ENCODE measurements at regions not wholly inside any gene's neighbourhood (a gene's known extent, or its start where the extent isn't known, plus 50 kb on each side); places are given as distances from the start of the nearest gene placed in this dataset.
A peak's percentile ranks its signal among the peaks of the same experiment; 100 is the strongest.

- no peak for DNase-seq
Observed at GRCh38 chr5:124644582-124644981, 101.9 kb downstream of the ZNF608 start.

- DNase-seq, result no peak
Observed at GRCh38 chr5:124644138-124644537, 102.3 kb downstream of the ZNF608 start.

GRCh38 chr5:124643336-124643735 is 103.1 kb downstream of the ZNF608 start:
- no peak for DNase-seq

- DNase-seq, result no peak
Observed at GRCh38 chr5:124642151-124642550, 104.3 kb downstream of the ZNF608 start.

- DNase-seq, result no peak
Observed at GRCh38 chr5:124641154-124641792, 105.2 kb downstream of the ZNF608 start.

GRCh38 chr5:124639095-124639665 is 107.3 kb downstream of the ZNF608 start:
- DNase-seq, result no peak

GRCh38 chr5:124637011-124637410 is 109.4 kb downstream of the ZNF608 start:
- DNase-seq, result no peak

GRCh38 chr5:124634741-124635323 is 111.6 kb downstream of the ZNF608 start:
- no peak for DNase-seq

- no peak for DNase-seq
Observed at GRCh38 chr5:124634228-124634739, 112.2 kb downstream of the ZNF608 start.

- no peak for DNase-seq
Observed at GRCh38 chr5:124633209-124633608, 113.2 kb downstream of the ZNF608 start.

GRCh38 chr5:124631874-124632550 is 114.4 kb downstream of the ZNF608 start:
- DNase-seq, result peak in 1 of 2 experiments; percentile 15

GRCh38 chr5:124630767-124631704 is 115.4 kb downstream of the ZNF608 start:
- DNase-seq, result no peak

GRCh38 chr5:124628721-124629596 is 117.5 kb downstream of the ZNF608 start:
- DNase-seq, result no peak

GRCh38 chr5:124627815-124628595 is 118.4 kb downstream of the ZNF608 start:
- DNase-seq, result no peak

- DNase-seq, result no peak
Observed at GRCh38 chr5:124626053-124626452, 120.4 kb downstream of the ZNF608 start.

- DNase-seq, result no peak
Observed at GRCh38 chr5:124623265-124623664, 123.2 kb downstream of the ZNF608 start.

- DNase-seq, result no peak
Observed at GRCh38 chr5:124622851-124623250, 123.6 kb downstream of the ZNF608 start.

GRCh38 chr5:124621279-124621678 is 125.2 kb downstream of the ZNF608 start:
- no peak for DNase-seq

GRCh38 chr5:124620743-124621142 is 125.7 kb downstream of the ZNF608 start:
- DNase-seq, result no peak

GRCh38 chr5:124619121-124619520 is 127.3 kb downstream of the ZNF608 start:
- no peak for DNase-seq

GRCh38 chr5:124617787-124618186 is 128.7 kb downstream of the ZNF608 start:
- no peak for DNase-seq
